ENCODE measurements at regions not wholly inside any gene's neighbourhood (a gene's known extent, or its start where the extent isn't known, plus 50 kb on each side); places are given as distances from the start of the nearest gene placed in this dataset.
"Not testable (repeated sequence)": the region's sequence is repeated elsewhere in the genome, so short reads cannot be mapped to it uniquely, and the experiment has no call there.

DNA sequence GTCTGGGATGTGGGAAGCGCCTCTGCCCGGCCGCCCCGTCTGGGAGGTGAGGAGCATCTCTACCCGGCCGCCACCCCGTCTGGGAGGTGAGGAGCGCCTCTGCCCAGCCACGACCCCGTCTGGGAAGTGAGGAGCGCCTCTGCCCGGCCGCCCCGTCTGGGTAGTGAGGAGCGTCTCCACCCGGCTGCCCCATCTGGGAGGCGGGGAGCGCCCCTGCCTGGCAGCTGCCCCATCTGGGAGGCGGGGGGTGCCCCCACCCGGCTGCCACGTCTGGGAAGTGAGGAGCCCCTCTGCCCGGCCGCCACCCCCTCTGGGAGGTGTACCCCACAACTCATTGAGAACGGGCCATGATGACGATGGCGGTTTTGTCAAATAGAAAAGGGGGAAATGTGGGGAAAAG is 288.3 kb downstream of the SPRY1 start:
- DNase-seq, result not testable (repeated sequence)

DNA sequence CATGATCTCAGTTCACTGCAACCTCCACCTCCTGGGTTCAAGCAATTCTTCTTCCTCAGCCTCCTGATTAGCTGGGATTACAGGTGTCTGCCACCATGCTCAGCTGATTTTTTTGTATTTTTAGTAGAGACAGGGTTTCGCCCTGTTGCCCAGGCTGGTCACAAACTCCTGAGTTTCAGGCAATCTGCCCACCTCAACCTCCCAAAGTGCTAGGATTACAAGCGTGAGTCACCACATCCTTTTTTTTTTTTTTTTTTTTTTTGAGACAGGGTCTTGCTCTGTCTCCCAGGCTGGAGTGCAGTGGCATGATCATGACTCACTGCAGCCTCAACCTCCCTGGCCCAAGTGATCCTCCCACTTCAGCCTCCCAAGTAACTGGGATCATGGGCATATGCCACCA is 298.9 kb downstream of the SPRY1 start:
- not testable (repeated sequence) for DNase-seq

- no peak for DNase-seq
Measured at GRCh38 chr4:123696687-123697086, 300.1 kb downstream of the SPRY1 start.

DNA sequence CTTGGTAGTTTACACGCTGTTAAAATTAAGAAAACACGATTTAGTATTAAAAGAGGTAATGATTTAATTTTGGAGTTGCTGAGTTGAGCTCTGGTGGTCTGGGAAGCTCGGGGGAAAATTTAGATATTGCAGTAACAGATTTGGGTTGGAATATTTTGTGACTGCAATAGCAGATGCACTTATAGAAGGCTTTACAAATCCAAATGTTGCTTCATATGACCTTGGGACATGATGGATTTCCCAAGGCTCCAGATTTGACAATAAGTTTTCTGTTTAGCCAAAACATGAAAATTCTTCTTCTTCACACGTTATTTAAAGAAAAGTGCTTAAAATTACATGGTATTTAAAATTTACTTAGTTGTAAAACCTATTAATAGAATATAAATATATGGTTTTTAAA is 302.0 kb downstream of the SPRY1 start:
- no peak for DNase-seq

GRCh38 chr4:123699880-123700771 is 303.5 kb downstream of the SPRY1 start:
- DNase-seq, result peak; percentile 81

DNA sequence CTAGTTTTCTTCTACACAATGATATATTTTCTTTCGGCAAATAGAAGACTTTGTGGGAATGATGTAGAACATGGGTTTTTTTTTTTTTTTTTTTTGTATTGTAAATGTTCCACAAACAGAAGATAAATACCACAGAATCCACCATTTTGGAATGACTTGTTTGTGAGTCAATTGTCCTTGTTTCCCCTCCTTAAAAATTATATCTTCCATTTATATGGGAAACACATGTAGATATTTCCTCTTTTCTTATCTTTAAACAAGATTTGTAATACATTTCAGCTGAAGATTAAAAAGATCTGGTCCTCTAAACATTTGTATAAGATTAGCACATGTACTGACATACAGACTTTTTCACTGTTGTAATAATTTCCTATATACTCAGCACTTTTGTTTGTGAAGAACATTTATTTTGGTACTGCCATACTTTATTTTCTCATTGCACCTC is 304.6 kb downstream of the SPRY1 start:
- DNase-seq, result no peak

DNA sequence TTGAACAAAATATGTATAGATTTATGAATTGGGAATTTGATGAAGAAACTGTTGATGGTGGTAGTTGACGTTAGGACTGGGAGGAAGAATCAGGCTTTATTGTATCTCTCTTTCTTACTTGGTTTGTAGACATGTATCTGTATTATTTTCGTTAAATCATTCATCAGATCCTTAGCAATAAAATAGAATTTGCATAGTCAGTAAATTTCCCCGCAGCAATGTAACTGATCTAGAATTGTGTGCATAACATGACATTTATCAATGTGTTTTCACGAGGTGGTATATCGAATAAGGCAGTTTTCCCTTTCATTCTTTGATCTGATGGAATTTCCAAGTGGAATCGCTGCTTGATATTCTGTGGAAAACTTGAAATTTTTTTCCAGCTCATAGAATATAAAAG is 308.8 kb downstream of the SPRY1 start:
- no peak for DNase-seq

- DNase-seq, result peak; percentile 50
Measured at GRCh38 chr4:123706973-123707372, 310.4 kb downstream of the SPRY1 start.

DNA sequence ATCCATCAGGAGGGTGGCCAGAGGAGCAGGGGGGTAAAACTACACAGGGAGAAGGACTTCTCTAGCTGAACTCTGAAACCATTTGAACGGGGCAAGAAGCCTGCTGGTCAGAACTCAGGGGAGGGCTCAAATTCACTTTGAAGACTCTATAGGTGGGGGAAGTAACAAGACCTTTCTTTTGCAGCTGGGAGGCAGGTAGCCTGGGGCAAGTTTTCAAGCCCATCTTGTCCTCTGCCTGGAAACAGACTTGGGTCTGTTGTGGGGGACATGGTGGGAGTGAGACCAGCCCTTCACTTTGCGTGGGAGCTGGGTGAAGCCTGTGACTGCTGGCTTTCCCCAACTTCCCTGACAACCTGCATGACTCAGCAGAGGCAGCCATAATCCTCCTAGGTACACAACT is 312.3 kb downstream of the SPRY1 start:
- DNase-seq, result no peak

GRCh38 chr4:123709336-123709735 is 312.7 kb downstream of the SPRY1 start:
- no peak for DNase-seq

DNA sequence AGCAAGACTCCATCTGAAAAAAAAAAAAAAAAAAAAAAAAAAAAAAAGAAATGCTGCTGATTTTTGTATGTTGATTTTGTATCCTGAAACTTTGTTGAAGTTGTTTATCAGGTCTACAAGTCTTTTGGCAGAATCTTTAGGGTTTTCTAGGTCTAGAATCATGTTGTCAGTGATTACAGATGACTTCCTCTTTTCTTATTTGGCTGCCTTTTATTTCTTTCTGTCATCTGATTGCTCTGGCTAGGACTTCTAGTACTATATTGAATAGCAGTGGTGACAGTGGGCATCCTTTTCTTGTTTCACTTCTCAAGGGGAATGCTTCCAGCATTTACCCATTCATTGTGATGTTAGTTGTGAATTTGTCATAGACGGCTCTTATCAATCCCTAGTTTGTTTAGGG is 334.4 kb downstream of the SPRY1 start:
- DNase-seq, result no peak

DNA sequence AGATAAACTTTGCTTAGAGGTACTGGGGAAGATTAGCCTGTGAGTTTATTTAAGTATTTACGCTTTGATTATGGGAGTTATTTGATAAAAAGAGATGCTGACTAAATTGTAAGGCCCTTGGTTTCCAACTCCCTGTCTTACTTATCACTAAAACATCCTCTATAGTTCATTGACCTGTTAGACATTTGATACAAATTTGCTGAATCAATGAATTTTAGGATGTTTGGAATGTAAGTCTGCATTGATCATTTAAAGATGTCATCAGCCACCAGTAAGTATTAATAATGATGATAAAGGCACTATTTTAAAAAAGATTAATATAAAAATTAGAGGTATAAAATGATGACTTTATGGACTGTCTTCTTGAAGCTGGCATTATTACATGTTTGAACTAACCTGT is 340.6 kb downstream of the SPRY1 start:
- DNase-seq, result no peak

- no peak for DNase-seq
Measured at GRCh38 chr4:123739806-123740205, 343.2 kb downstream of the SPRY1 start.

- DNase-seq, result no peak
Measured at GRCh38 chr4:123740236-123740635, 343.6 kb downstream of the SPRY1 start.

GRCh38 chr4:123741906-123742305 is 345.3 kb downstream of the SPRY1 start:
- no peak for DNase-seq

- DNase-seq, result no peak
Measured at GRCh38 chr4:123743848-123744247, 347.3 kb downstream of the SPRY1 start.

- DNase-seq, result peak; percentile 26
Measured at GRCh38 chr4:123744664-123745290, 348.2 kb downstream of the SPRY1 start.

GRCh38 chr4:123747016-123747415 is 350.4 kb downstream of the SPRY1 start:
- DNase-seq, result no peak

- no peak for DNase-seq
Measured at GRCh38 chr4:123748806-123749205, 352.2 kb downstream of the SPRY1 start.

DNA sequence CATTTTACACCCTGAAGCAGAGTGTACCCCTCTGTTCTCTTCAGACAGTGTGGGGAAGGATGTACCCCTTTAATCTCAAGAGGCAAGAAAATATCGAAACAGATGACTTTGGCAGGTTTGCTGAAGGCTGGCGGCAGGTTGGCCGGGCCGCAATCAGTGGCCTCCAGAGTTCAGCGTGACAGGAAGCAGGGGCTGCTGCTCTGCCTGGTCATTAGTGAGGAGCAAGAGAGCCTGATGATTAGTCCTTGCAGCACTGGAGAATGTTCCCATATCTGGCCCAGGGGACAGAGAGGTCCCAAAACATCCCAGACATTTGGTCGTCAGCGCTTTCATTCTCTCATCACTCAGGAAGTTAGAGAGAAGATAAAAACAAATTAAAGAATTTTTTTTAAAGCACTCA is 352.8 kb downstream of the SPRY1 start:
- no peak for DNase-seq

DNA sequence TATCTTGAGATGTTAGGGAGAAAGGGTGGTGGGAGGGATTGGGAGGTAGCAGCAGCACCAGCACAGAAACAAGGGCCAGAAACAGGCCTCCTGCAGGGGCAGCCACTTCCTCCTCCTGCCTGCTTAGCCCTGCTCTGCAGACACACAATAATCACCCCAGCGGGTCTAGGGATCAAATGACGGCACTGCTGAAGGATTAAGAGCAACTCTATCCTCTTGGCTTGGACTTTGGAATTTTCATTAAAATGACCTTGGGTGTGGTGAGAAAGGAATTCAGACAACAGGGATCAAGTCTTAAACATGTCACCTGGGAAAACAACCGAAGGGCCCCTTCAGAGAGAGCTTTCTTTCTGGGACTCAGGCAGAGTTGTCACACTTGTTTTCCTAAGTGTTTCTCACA is 353.4 kb downstream of the SPRY1 start:
- DNase-seq, result no peak

DNA sequence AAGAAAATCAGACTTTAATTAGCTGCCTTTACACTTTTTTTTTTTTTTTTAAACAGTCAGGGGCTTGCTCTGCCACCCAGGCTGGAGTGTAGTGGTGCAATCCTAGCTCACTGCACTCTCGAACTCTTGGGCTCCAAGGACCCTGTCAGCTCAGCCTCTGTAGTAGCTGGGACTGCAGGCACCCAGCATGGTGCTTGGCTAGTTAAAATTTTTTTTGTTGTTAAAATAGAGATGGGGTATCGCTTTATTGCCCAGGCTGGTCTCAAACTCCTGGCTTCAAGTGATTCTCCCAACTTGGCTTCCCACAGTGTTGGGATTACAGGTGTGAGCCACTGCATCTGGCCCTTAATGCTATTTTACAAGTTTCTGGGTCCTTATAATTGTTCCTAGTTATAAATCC is 359.1 kb downstream of the SPRY1 start:
- no peak for DNase-seq

GRCh38 chr4:123767806-123768205 is 371.2 kb downstream of the SPRY1 start:
- DNase-seq, result no peak

DNA sequence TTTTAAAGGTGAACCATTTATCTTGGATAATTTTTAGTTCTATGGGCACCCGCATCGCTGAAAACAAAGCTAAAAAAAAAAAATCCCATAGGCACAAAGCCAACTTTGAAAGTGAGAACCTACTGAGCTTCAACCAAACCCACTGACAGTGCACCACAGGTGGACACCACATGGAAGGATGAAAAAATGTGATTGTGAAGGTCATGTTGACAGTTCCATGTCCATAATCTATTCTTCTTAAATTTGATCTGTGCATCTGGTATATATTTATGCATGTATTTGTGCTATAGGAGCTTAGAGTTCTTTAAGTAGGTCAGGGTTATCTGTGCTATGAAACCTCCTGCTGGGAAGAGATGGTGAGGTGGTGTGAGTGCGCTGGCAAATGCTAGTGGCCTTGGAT is 374.3 kb downstream of the SPRY1 start:
- no peak for DNase-seq

DNA sequence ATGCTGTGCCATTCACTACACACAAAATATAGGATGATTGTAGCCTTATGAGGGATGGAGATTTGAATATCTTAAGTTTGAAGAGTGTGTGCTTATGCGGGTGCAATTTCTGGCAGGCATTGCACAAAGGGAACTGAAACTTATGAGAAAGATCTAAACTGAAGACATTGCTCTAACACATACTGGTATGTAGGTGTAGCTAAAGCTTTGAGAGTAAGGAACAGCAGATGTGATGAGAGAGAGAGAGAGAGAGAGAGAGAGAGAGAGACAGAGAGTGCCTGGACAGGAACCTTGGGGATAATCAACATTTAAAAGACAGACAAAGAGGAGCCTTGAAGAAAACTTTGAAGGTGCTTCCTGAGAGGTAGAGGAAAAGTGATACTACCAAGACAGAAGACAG is 379.7 kb downstream of the SPRY1 start:
- DNase-seq, result no peak

Measured in kidney glomerular epithelial cell (primary cell).